Astrocyte (in vitro differentiated cells and primary cell): ENCODE measurements at regions not wholly inside any gene's neighbourhood (a gene's known extent, or its start where the extent isn't known, plus 50 kb on each side); places are given as distances from the start of the nearest gene placed in this dataset.

Source experiments
- DNase-seq: peaks from one replicate; pipeline ENCODE4 v3.0.0-alpha.2; 2010; ENCODE audit warnings: low read depth
- FAIRE-seq: peaks from 2 replicates; lab custom pipeline; 2011; peaks lifted over from hg19 to GRCh38; lab: Jason Lieb, UNC
- H2AFZ ChIP-seq: 2 replicates; pipeline ENCODE4 v1.6.0; 2012; ENCODE audit warnings: low read depth, low read length, inconsistent platforms
- H3K27ac ChIP-seq: 2 replicates; pipeline ENCODE4 v1.5.1; 2011; ENCODE audit warnings: low read depth, low read length, inconsistent platforms
- H3K27me3 ChIP-seq: 2 replicates; pipeline ENCODE4 v1.6.0; 2011; ENCODE audit warnings: low read length, inconsistent platforms; ENCODE audit not compliant: insufficient read depth
- H3K36me3 ChIP-seq: 2 replicates; pipeline ENCODE4 v1.5.1; 2011; ENCODE audit warnings: low read length, inconsistent platforms; ENCODE audit not compliant: insufficient read depth
- H3K4me1 ChIP-seq: 2 replicates; pipeline ENCODE4 v1.5.1; 2011; ENCODE audit warnings: low read length, inconsistent platforms; ENCODE audit not compliant: insufficient read depth
- H3K4me2 ChIP-seq: 2 replicates; pipeline ENCODE4 v1.6.0; 2012; ENCODE audit warnings: low read length, inconsistent platforms
- H3K4me3 ChIP-seq: 2 replicates; pipeline ENCODE4 v1.5.1; 2011; ENCODE audit warnings: low read depth, mild to moderate bottlenecking, low read length, inconsistent platforms; ENCODE audit not compliant: insufficient read depth
- H3K79me2 ChIP-seq: 2 replicates; pipeline ENCODE4 v1.6.0; 2012; ENCODE audit warnings: mild to moderate bottlenecking, low read length, inconsistent platforms; ENCODE audit not compliant: insufficient read depth
- H3K9ac ChIP-seq: 2 replicates; pipeline ENCODE4 v1.6.0; 2012; ENCODE audit warnings: mild to moderate bottlenecking, low read length, inconsistent platforms
- H3K9me3 ChIP-seq: 2 replicates; pipeline ENCODE4 v1.5.1; 2012; ENCODE audit warnings: low read depth, mild to moderate bottlenecking, low read length, inconsistent platforms; ENCODE audit not compliant: insufficient read depth
- H4K20me1 ChIP-seq: 2 replicates; pipeline ENCODE4 v1.6.0; 2012; ENCODE audit warnings: low read length, inconsistent platforms; ENCODE audit not compliant: insufficient read depth
- H3K27ac Mint-ChIP-seq: one replicate; pipeline ENCODE4 v1.8.0; 2021; ENCODE audit warnings: mild to moderate bottlenecking, mixed read lengths; ENCODE audit not compliant: unreplicated experiment
- H3K27me3 Mint-ChIP-seq: one replicate; pipeline ENCODE4 v1.8.0; 2021; ENCODE audit warnings: low read depth, mixed read lengths; ENCODE audit not compliant: unreplicated experiment
- H3K36me3 Mint-ChIP-seq: one replicate; pipeline ENCODE4 v1.8.0; 2021; ENCODE audit warnings: low read depth, mixed read lengths; ENCODE audit not compliant: unreplicated experiment
- H3K4me1 Mint-ChIP-seq: one replicate; pipeline ENCODE4 v1.8.0; 2021; ENCODE audit warnings: low read depth, mixed read lengths; ENCODE audit not compliant: unreplicated experiment
- H3K4me3 Mint-ChIP-seq: one replicate; pipeline ENCODE4 v1.8.0; 2021; ENCODE audit warnings: mild to moderate bottlenecking, moderate library complexity, mixed read lengths; ENCODE audit not compliant: unreplicated experiment
- H3K9me3 Mint-ChIP-seq: one replicate; pipeline ENCODE4 v1.8.0; 2021; ENCODE audit warnings: mild to moderate bottlenecking, mixed read lengths; ENCODE audit not compliant: unreplicated experiment
- CTCF ChIP-seq: IDR thresholded peaks from 2 replicates; pipeline ENCODE4 v1.5.1; 2011; ENCODE audit warnings: low read depth, mild to moderate bottlenecking, inconsistent platforms, low read length, moderate library complexity; ENCODE audit not compliant: insufficient read depth
- EZH2 ChIP-seq: IDR thresholded peaks from 2 replicates; pipeline ENCODE4 v1.6.1; 2012; ENCODE audit warnings: mild to moderate bottlenecking, low read length, inconsistent platforms; ENCODE audit not compliant: insufficient read depth

DNA sequence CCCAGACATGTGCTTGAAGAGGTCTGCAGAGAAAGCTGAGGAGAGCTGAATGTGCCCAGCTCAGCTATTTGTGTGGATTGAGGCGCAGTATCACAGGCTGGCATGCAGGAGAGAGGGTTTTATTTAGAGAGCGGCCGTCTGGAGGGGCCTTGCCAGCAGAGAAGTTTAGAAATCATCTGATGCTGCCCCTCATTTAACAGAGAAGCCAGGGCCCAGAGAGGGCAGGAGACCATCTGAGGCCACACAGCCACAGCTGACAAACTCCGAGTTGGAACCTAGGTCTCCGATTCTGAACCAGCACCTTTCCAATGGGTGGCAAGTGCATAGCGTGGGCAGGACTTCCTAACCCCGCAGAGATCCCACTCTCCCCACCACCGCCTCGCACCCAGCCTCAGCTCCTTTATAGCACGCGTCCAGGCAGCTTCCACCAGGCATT is 101.0 kb downstream of the LSM3 start:
- Histone ChIP-seq H4K20me1 (no peaks in the 10 kb centered on the region), H2AFZ (no peak overlapping the region), H3K27me3 (peaks cover 5% of the 10 kb centered on the region), H3K4me1 (no peaks in the 10 kb centered on the region), H3K9me3 (no peaks in the 10 kb centered on the region), H3K27ac (no peak overlapping the region), H3K4me2 (no peak overlapping the region), H3K4me3 (no peak overlapping the region), H3K36me3 (no peaks in the 10 kb centered on the region), H3K79me2 (no peaks in the 10 kb centered on the region), H3K9ac (no peak overlapping the region)
- DNase-seq (no peak), FAIRE-seq (no peak)
- Mint-ChIP-seq H3K9me3 (peaks cover 2% of the 10 kb centered on the region), H3K4me1 (peaks cover 15% of the 10 kb centered on the region), H3K4me3 (no peak overlapping the region), H3K36me3 (peaks cover 3% of the 10 kb centered on the region), H3K27me3 (peaks cover 33% of the 10 kb centered on the region), H3K27ac (no peak overlapping the region)
- TF ChIP-seq EZH2 (no peak), CTCF (no peak)

DNA sequence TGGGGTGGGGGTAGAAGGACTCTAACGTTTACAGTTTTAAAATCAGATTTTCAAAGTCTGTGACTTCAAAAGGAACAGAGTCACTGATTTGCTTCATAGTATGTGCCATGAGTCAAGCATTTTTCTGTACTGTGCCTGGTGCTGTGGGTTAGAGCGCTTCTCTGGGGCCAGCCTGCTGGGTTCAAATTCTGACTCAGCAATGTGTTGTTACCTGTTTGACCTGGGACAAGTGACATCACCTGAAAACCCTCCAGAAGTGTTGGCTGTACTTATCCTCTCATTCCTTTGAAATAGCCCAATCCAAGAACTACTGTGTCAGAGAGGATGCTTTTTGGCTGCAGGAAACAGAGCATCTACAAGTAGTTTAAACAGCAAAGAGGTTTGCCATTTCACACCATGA is 101.7 kb downstream of the LSM3 start:
- H3K4me1 ChIP-seq, result no peaks in the 10 kb centered on the region
- H3K27me3 ChIP-seq, result peaks cover 9% of the 10 kb centered on the region
- DNase-seq (no peak), FAIRE-seq (no peak)
- no peak overlapping the region for H2AFZ ChIP-seq
- no peak overlapping the region for H3K9ac ChIP-seq
- H3K4me3 ChIP-seq, result no peak overlapping the region
- Mint-ChIP-seq H3K4me3 (no peak overlapping the region), H3K36me3 (peaks cover 2% of the 10 kb centered on the region), H3K9me3 (peaks cover 2% of the 10 kb centered on the region), H3K4me1 (peaks cover 15% of the 10 kb centered on the region), H3K27me3 (peaks cover 36% of the 10 kb centered on the region), H3K27ac (peak overlapping the region; percentile 64)
- TF ChIP-seq EZH2 (no peak), CTCF (no peak)
- H3K4me2 ChIP-seq, result no peak overlapping the region
- no peaks in the 10 kb centered on the region for H4K20me1 ChIP-seq
- no peaks in the 10 kb centered on the region for H3K36me3 ChIP-seq
- H3K79me2 ChIP-seq, result no peaks in the 10 kb centered on the region
- H3K27ac ChIP-seq, result no peak overlapping the region
- H3K9me3 ChIP-seq, result no peaks in the 10 kb centered on the region

DNA sequence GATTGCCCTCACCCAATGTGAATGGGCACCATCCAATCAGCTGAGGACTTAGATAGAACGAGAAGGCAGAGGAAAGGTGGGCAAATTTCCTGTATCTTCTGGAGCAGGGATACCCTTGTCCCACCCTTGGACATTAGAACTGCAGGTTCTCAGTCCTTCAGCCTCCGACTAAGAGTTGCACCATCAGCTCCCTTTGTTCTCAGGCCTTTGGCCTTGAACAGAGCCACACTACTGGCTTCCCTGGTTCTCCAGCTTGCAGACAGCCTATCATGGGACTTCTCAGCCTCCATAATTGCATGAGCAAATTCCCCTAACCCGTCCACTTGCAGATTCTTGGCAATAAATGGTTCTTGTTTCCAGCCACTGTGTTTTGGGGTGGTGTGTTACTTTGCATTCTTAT is 102.4 kb downstream of the LSM3 start:
- Histone ChIP-seq H3K4me2 (no peak overlapping the region), H3K79me2 (no peaks in the 10 kb centered on the region)

More for the DNA sequence above, 102.4 kb downstream of the LSM3 start:
- H3K27ac ChIP-seq, result no peak overlapping the region
- no peak overlapping the region for H3K4me3 ChIP-seq
- no peaks in the 10 kb centered on the region for H3K36me3 ChIP-seq
- H3K4me1 Mint-ChIP-seq, result peaks cover 15% of the 10 kb centered on the region
- peaks cover 31% of the 10 kb centered on the region for H3K27me3 Mint-ChIP-seq
- H3K9me3 ChIP-seq, result no peaks in the 10 kb centered on the region
- H3K36me3 Mint-ChIP-seq, result no peaks in the 10 kb centered on the region
- no peak overlapping the region for H3K27ac Mint-ChIP-seq
- peaks cover 2% of the 10 kb centered on the region for H3K9me3 Mint-ChIP-seq
- no peak overlapping the region for H3K4me3 Mint-ChIP-seq
- TF ChIP-seq EZH2 (no peak), CTCF (no peak)
- FAIRE-seq, result no peak
- no peaks in the 10 kb centered on the region for H4K20me1 ChIP-seq
- no peak overlapping the region for H3K9ac ChIP-seq
- no peaks in the 10 kb centered on the region for H3K4me1 ChIP-seq
- H2AFZ ChIP-seq, result no peak overlapping the region
- no peak for DNase-seq
- peaks cover 11% of the 10 kb centered on the region for H3K27me3 ChIP-seq
